Dermis blood vessel endothelial cell (primary cell): ENCODE measurements at regions not wholly inside any gene's neighbourhood (a gene's known extent, or its start where the extent isn't known, plus 50 kb on each side); places are given as distances from the start of the nearest gene placed in this dataset.

ENCODE experiments used
- DNase-seq: peaks from one replicate; pipeline ENCODE4 v3.0.0; 2010

DNA sequence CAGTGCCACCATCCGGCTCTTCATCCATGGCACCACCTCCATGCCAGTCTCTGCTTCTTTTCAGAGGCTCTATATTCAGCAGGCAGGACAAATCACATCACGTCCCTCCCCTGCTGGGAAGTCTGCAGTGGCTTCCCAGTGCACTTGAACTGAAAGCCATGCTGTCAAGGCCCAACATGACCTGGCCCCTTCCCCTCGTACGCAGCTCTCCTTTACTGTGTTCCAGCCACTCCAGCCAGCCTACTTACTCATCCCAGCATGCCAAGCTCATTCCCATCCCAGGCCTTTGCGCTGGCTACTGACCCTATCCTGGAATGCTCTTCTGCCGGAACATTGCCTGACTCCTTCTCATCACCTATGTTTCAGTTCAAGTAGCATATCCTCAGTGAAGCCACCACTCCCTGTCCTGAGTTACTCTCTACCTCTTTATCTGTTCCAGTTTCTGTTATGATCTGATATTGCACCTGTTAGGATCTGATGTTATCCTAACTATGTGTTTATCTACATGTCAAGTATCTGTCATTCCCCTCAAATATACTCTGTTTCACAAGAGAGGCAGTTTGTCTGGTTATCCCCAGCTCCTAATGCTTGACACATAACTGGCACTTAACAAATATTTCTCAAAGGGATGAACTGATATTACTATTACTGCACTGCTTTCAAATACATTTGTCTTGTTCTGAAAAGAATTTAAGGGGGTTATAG lies 101.2 kb upstream of the F3 start:
- DNase-seq: no peak

DNA sequence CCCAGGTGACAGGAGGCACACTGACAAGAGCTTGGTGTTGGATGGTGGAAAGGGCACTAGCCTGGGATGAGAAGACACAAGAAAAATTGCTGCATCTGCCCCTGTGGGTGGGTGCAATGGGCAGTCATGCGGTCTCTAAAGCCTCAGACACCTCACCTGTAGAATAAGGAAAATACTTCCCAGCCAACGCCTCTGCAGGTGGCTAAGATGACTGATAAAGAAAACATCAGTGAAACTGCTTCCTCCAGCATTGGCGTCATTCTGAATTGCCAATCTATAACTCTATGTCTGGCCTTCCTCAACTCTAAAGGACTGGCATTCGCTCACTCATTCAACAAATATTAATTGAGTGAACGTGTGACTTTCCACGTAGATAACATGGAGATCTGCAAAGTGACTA lies 100.4 kb upstream of the F3 start:
- no peak for DNase-seq

DNA sequence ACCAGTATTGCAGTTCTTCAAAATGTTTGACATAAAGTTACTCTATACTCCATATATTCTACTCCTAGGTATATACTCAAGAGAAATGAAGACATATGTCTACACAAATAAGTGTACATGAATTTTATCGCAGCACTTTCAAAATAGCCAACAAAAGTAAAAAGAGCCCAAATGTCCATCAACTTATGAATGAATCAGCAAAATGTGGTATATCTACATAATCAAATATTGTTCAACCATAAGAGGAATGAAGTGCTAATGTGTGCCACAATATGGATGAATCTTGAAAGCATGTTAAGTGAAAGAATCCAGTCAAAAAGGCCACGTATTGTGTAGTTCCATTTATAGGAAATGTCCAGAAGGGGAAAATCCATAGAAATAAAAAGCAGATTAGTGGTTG lies 98.6 kb upstream of the F3 start:
- DNase-seq: no peak

DNA sequence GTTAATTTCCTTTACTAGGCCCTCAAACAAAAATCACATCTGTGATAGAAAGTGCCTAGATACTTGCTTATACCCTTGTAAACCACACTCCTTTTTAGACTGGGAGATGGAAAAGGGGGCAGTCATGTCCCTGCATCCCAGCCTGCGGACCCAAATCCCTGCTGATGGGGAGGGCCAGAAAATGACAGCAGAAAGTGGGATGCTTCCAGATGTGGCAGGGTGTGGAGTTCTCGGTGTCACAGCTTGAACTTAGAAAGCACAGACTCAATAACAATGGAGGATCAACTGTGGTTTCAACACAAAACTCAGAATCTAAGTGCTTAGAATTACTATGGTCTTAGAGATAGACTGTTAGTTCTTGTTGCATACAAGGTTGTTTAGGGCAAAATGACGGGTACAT lies 95.6 kb upstream of the F3 start:
- DNase-seq: no peak

DNA sequence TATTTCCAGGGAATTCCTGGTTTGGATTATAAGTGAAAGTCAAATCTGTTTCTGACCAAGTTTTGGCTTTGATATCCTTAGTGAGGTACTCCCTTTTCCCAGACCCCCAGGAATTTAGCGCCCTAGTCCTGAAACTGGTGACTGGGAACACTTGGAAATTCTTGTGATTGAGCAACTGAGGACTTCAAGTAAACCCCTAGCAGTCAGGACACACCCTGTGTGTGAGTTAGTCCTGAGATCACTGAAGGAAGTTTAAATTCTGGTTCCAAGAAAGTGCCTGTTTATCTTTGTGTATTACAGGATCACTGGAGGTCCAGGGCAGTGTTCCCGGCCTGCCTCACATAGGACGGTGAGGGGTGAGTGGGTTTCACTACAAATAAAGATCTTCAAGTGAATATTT lies 95.1 kb upstream of the F3 start:
- DNase-seq: no peak

DNA sequence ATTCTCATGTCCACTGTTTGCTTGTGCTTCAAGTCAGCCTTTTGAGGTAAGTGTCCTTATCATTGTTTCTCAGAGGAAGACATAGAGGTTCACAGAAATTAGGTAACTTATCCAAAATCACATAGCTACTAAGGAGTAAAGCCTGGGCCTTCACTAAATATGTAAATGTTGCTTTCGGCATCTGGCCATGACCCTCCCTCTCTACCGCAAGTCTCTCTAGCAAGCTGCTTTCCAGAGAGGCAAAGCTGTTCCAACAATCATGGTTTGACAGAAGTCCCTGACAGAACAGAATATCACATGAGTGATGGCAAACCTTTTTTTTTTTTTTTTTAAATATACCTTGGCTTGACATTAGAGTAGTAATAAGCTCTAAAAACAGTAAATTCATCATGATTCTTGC lies 94.5 kb upstream of the F3 start:
- no peak for DNase-seq

DNA sequence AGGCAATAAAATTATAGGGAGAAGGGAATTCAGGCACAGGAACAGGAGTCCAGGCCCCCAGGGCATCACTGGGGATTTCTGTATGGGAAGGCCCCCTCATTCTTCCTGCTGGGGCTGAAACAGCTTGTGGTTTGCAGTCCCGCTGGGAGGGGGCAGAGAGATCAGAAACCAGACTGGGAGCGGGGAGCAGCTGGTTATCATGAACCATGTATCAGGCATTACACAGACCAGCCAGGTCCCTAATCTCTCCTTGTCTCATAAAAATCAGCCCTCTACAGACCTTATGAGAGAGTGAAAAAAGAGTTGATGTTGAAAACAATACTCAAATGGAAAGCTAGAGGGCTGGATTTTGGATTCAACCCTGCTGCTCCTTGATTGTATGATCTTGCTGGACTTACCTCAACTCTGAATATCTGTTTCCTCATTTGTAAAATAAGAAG lies 93.4 kb upstream of the F3 start:
- DNase-seq: no peak

DNA sequence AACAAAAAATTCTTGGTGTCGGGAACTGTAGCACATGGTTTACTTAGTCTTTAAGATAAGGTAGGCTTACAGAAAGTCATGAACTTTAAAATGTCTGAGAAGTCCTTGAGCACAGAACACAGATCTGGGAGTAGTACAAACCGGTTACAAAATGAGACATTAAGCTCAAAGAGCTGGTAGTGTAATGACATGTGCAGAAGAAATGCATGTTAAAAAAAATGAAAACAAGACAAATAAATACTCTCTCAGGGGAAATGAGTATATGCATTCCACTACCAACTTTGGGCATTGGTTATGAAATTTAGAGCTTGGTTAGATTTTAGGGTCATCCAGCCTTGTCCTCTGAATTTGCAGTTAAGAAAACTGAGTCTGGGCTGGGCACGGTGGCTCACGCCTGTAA lies 91.5 kb upstream of the F3 start:
- DNase-seq: no peak

DNA sequence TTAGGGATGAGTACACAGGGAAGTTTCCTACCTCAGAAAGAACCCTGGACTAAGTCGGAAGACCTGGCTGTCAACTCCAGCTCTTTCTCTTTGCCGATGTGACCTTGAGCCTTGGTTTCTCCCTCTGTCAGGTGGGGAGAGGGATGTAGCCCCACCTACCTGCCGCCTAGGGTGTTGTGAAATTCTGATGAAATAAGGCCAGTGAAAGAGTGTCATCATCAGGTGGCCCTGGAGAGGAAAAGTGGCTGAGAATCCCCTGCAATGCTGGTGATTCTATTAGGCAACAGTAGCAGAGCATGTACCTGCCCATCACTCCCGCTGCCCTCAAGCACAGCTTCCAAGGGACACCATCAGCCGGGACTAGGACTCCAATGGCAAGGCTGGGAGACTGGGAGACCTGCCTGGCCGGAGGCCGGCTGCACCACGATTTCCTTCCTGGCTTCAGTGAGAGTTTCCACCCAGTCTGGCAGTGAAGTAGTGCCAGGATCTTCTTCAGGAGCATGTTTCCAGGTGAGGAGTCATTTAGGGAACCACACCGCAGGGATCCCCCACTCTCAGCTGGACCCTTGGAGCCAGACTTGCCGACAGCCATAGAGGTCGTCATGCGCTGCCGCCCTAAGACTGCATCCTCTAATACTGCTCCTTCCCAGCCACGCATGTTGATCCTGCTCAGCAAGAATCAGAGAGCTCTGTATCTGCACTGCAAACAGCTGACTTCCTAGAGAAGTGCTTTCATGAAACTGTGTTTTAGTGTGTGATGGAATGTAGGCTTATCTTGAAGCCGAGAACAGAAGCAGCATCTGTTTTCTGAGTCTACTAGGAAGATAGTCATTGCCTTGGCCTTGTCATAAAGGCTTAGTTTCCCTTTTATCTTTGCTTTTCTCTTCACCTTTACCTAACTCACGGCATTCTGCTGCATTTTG lies 88.0 kb upstream of the F3 start:
- DNase-seq: no peak

DNA sequence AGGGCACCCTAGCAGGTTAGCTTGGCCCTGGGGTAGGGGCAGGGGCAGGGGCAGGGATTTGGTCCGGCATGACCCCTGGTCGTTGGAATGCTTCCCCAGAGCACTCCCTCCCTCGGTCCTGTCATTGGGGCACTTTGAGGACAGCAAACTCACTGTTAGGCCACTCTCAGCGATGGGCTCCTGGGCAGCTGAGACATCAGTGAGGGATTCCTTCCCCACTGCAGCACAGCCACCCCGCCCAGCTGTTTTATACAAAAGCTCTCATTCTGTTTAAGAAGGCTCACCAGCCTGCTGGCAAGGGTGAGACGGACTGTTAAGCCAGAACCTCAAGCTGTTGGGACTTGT lies 86.9 kb upstream of the F3 start:
- DNase-seq: no peak

DNA sequence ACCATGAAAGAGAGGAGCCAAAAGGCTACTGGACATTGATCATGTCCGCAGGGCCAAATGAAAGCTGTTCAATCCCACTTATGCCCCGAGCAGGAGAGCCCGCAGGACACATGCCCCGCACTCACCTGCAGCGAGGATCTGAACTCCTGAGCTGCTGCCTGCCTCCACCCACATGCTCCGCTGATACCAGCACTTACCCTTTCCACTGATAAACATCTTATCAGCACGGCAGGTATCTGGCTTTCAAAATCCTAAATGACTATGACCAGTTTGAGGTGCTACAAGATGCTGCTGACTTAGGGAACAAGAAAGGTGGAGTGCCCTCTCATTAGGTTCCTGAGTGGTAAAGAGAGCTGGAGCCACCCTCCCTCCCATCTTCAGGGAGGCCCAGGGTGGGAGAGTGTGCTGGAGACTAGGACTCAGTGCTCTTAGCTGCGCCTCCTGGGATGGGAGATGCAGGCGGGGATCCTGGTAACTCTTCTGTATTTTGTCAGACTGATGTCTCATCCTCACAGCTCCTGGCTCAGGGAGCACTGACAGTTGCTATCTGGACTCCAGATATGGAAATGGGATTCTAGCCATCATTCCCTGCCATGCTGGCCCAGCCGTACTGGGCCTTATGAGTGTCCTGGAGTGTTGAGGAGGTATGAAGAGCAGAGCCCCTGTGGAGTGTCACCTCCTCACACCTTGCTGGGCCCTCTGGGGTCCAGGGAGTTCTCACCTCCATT lies 86.4 kb upstream of the F3 start:
- no peak for DNase-seq

DNA sequence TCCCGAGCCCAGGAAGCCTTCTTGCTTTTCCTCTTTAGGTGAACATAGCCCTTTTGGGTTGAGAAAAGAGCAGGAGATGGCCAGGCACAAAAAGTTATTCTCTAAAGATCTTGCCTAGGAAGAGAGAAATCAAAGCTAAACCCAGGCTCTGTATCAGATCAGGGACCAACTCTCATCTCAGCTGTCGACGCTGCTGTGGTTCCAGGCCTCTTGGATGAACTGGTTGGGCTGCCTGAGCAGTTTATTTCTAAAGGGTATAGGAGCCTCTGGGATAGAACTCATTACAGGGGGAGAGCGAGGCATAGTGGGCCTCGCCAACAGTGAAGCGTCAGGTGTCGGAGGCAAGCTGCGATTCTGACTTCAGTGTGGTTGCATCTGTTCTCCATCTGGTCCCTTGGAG lies 82.6 kb upstream of the F3 start:
- no peak for DNase-seq

DNA sequence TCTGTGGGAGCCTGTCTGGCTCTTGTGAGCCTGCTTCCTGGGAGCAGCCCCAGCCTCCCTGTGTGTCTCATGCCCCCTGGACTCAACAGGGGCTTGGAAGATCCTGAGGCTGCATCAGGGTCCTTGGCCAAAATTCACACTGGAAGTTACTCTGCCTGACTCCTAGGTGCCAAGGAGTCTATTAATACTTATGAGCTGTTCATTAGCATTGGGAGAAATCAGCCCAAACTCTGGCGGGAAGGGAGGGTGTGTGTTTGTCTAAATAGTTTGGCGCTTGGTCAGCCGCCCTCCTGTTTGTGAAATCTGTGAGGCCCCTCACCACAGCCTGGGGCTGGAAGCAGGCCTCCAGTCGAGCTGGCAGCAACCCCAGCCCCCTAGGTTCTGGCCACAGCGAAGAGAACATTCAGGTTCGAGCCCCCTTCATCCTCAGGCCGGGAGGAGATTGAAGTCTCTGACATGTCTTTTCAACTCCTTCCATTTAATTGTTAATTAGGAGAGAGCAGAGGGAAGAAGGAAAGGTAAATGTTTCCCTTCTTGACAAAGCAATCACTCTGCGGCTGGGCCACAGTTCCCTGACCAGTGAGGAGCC lies 82.1 kb upstream of the F3 start:
- DNase-seq: no peak

DNA sequence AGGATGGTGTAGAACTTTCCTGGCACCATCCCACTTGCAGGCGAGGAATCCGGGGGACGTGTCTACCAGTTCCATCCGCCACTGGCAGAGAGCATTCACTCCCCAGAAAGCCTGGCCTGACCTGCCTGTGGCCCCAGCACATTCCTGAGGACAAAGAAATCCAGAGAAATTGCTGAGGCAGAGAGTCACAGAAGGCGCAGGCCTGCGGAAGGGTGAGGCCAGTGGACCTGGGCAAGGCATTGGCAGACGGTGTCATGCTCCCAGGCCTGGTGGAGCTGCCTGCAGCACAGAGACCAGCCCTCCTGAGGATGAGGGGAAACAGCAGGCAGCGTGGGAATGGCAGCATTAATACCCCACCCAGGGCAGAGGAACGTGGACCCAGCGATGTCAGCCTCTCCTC lies 81.2 kb upstream of the F3 start:
- no peak for DNase-seq

DNA sequence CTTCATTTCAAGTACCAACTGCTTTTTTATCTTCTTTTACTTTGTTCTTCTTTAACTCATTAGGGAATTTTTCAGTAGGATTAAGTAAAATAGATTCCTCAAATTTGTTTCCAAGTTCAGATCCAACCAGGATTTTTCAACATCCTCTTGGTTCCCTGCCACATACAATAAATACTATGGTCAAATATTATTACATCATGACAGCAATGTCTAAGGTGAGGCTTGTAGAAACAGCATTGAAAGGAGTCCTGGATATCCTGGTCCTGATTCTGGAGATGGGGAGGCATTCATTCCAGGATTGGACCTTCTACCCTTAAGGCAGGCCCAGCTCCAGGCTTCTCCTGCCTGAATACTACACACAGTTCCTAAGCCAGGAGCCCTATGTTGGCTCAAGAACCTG lies 80.2 kb upstream of the F3 start:
- DNase-seq: no peak

DNA sequence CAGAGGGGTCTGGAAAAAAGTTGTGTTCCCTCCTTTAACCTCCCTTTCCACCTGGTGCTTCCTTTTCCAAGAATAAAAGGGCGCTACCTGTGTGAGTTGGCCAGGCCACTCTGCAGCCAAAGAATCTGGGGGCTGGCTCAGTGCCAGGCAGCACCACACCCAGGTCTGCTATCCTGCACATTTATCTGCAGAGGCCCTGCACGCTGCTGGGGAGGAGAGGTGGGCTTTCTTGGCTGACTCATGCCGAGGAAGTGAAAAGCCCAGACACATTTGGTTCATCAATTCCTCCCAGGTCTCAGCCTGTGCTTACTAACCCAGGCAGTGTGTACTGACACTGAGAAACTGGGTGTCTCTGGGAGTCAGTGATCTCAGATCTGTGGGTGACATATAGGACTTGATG lies 79.8 kb upstream of the F3 start:
- DNase-seq: no peak

DNA sequence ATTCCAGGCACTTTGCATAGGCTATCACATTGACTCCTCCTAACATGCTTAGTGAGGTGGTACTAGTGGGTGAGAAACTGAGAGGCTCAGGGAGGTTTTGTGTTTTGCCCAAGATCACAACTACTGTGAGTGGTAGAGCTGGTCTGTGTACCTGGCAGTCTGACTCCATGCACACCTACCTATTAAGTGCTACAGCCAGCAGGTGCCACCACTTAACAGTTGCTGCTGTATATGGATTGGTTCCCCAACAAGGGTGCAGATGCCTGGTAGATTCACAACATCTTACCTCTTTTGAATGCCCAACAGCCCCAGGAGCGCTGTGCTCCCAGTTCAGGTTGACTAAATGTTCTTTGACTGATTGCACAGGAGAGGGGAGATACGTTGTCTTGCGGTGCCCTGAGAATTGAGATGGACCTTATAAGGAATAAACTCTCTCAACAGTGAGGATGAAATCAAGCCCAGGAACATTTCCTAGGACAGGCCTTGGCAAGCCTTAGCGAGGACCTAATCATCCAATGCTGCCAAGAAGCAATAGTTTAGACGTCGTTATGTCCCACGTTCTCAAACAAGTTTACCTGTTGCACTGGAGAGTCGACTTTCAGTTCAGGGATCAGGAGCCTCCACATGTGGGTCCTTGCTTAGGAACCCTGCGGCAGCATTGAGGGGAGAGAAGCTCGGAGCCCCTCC lies 78.9 kb upstream of the F3 start:
- no peak for DNase-seq

DNA sequence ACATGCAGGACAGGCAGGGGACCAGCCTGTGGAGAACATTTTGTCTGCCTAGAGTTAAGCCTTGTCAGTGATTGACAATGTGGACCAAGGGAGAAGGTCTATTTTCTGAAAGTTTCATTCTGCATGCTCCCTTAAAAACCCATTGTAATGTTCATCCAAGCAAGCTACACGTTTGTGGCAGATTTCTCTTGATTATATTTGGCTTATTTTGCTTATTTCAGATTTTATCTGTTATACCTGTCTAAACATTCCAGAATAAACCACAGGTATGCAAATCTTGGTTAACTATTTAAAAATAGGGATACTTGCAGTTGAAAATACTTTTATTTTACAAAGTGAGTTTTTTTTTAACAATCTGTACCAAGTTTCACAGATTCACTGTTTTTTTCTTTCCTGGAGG lies 78.2 kb upstream of the F3 start:
- DNase-seq: no peak

DNA sequence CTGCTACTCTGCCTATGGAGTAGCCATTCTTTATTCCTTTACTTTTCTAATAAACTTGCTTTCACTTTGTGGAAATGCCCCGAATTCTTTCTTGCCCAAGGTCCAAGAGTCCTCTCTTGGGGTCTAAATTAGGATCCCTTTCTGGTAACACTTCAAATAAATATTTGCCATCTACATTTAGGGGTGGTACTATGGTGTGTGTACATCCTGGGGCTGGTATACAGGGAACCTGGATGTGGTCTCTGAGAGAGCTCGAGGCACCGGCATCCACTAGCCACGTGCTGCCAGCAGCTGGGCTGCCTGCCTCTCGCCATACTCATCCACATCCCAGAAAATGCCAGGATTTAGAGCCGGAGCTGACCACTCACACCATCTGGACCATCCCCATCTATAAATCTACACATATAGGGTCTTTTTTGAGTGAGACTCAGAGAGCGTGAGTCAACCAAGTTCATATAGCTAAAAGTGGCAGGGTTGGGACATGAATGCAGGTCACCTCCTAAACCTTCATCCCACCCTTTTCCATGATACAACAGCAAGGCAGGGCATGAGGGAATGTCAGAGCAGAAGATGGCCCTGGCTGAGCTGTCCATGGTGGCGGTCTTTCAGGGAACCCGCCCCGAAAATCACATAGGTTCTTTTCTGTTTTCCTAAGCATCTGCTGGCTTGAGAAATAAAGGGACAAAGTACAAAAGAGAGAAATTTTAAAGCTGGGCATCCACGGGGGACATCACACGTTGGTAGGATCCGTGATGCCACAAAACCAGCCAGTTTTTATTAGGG lies 76.6 kb upstream of the F3 start:
- DNase-seq: no peak

DNA sequence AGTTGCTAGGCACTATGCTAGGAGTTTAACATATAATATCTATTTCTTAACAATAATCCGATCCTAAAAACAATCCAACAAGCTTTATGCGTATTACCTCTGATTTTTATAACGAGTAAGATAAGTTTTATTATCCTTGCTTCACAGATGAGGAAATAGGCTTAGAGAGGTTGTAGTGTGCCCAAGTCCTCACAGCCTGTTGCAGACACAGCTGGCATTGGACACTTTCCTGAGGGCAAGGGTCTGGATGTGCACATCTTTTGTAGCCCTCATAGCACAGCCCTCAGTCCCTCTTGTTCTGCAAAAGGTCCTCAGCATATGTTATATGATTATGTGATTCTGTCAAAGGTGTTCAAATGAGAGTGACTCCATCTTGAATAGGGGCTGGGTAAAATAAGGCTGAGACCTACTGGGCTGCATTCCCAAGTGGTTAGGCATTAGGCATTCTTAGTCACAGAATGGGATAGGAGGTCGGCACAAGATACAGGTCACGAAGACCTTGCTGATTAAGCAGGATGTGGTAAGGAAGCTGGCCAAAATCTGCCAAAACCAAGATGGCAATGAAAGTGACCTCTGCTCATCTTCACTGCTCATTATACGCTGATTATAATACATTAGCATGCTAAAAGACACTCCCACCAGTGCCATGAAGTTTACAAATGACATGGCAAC lies 75.7 kb upstream of the F3 start:
- no peak for DNase-seq

DNA sequence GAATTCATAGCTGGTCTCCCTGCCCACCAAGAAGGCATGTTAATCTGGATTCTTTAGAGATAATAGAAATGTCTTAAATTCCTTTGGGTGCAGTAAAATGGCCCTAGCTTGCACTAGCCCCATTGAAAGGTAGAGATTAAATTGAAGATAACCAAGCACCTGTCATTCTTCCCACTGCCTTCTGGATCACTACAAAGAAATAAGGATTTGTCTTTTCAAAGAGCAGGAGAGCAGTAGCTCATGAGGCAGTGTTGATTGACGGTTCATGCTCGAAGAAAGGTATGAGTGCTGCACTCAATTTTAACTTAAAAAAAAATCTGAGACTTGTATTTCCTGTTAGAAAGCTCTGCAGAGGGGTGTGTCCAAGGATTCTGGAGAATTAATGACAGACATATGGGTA lies 74.9 kb upstream of the F3 start:
- DNase-seq: no peak
